ENCODE measurements at regions not wholly inside any gene's neighbourhood (a gene's known extent, or its start where the extent isn't known, plus 50 kb on each side); places are given as distances from the start of the nearest gene placed in this dataset.

GRCh38 chr2:65686928-65687521 lies 254.6 kb upstream of the SPRED2 start:
- no peak for DNase-seq (ENCODE audit: low read depth)

- DNase-seq (ENCODE audit: low read depth) = no peak
Observed at GRCh38 chr2:65681503-65681902, 249.1 kb upstream of the SPRED2 start.

GRCh38 chr2:65678779-65679391 lies 246.5 kb upstream of the SPRED2 start:
- no peak for DNase-seq (ENCODE audit: low read depth)

- DNase-seq (ENCODE audit: low read depth) = no peak
Observed at GRCh38 chr2:65675350-65675749, 243.0 kb upstream of the SPRED2 start.

GRCh38 chr2:65671670-65672242 lies 239.4 kb upstream of the SPRED2 start:
- DNase-seq (ENCODE audit: low read depth) = no peak

GRCh38 chr2:65669574-65669973 lies 237.2 kb upstream of the SPRED2 start:
- DNase-seq (ENCODE audit: low read depth) = no peak

- DNase-seq (ENCODE audit: low read depth) = no peak
Observed at GRCh38 chr2:65668744-65669143, 236.3 kb upstream of the SPRED2 start.

GRCh38 chr2:65666156-65666725 lies 233.8 kb upstream of the SPRED2 start:
- DNase-seq (ENCODE audit: low read depth) = no peak

- DNase-seq (ENCODE audit: low read depth) = no peak
Observed at GRCh38 chr2:65664931-65665330, 232.5 kb upstream of the SPRED2 start.

- DNase-seq (ENCODE audit: low read depth) = no peak
Observed at GRCh38 chr2:65663831-65664407, 231.5 kb upstream of the SPRED2 start.

GRCh38 chr2:65662654-65663432 lies 230.4 kb upstream of the SPRED2 start:
- no peak for DNase-seq (ENCODE audit: low read depth)

GRCh38 chr2:65661980-65662653 lies 229.7 kb upstream of the SPRED2 start:
- no peak for DNase-seq (ENCODE audit: low read depth)

GRCh38 chr2:65660340-65660739 lies 227.9 kb upstream of the SPRED2 start:
- no peak for DNase-seq (ENCODE audit: low read depth)

GRCh38 chr2:65658881-65659280 lies 226.5 kb upstream of the SPRED2 start:
- no peak for DNase-seq (ENCODE audit: low read depth)

GRCh38 chr2:65658266-65658665 lies 225.9 kb upstream of the SPRED2 start:
- DNase-seq (ENCODE audit: low read depth) = no peak

- no peak for DNase-seq (ENCODE audit: low read depth)
Observed at GRCh38 chr2:65656160-65656718, 223.8 kb upstream of the SPRED2 start.

- no peak for DNase-seq (ENCODE audit: low read depth)
Observed at GRCh38 chr2:65655000-65655399, 222.6 kb upstream of the SPRED2 start.

GRCh38 chr2:65654496-65654895 lies 222.1 kb upstream of the SPRED2 start:
- DNase-seq (ENCODE audit: low read depth) = no peak

GRCh38 chr2:65652066-65652465 lies 219.7 kb upstream of the SPRED2 start:
- no peak for DNase-seq (ENCODE audit: low read depth)

- no peak for DNase-seq (ENCODE audit: low read depth)
Observed at GRCh38 chr2:65649811-65650589, 217.6 kb upstream of the SPRED2 start.

Measured in activated T-cell treated with anti-CD3 and anti-CD28 coated beads for 48 hours (primary cell).